Breast epithelium (tissue), 3 donors: ENCODE measurements at regions not wholly inside any gene's neighbourhood (a gene's known extent, or its start where the extent isn't known, plus 50 kb on each side); places are given as distances from the start of the nearest gene placed in this dataset.
"Not testable (repeated sequence)": the region's sequence is repeated elsewhere in the genome, so short reads cannot be mapped to it uniquely, and the experiment has no call there.

Experiments used
- POLR2A ChIP-seq: fragments of 450-650 bp; IDR thresholded peaks from one replicate; pipeline ENCODE4 v1.6.1; 2016; ENCODE audit warnings: antibody characterized with exemption, mild to moderate bottlenecking, moderate library complexity
- POLR2AphosphoS5 ChIP-seq, 3 donors: sonication (generic); formaldehyde crosslinking; IDR thresholded peaks; one replicate each; pipeline ENCODE4 v1.6.1; 2017; ENCODE audit warnings: antibody characterized with exemption in 3 of 3
- TF ChIP-seq, protein P1 (sequence below), 3 donors: fragments of 450-650 bp; IDR thresholded peaks; one replicate each; pipeline ENCODE4 v1.5.1; 2016 to 2017; ENCODE audit warnings: antibody characterized with exemption in 3 of 3, mild to moderate bottlenecking in 3 of 3, moderate library complexity in 3 of 3

DNA sequence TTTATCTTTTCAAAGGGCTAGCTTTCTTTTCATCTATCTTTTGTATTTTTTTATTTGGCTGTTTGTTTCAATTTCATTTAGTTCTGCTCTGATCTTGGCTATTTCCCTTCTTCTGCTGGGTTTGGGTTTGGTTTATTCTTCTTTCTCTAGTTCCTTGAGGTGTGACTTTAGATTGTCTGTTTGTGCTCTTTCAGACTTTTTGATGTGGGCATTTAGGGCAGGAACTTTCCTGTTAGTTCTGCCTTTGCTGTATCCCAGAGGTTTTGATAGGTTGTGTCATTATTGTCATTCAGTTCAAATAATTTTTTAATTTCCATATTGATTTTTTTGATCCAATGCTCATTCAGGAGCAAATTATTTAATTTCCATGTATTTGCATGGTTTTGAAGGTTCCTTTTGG lies 325.0 kb downstream of the PTPRC start:
- TF ChIP-seq, protein P1, sequence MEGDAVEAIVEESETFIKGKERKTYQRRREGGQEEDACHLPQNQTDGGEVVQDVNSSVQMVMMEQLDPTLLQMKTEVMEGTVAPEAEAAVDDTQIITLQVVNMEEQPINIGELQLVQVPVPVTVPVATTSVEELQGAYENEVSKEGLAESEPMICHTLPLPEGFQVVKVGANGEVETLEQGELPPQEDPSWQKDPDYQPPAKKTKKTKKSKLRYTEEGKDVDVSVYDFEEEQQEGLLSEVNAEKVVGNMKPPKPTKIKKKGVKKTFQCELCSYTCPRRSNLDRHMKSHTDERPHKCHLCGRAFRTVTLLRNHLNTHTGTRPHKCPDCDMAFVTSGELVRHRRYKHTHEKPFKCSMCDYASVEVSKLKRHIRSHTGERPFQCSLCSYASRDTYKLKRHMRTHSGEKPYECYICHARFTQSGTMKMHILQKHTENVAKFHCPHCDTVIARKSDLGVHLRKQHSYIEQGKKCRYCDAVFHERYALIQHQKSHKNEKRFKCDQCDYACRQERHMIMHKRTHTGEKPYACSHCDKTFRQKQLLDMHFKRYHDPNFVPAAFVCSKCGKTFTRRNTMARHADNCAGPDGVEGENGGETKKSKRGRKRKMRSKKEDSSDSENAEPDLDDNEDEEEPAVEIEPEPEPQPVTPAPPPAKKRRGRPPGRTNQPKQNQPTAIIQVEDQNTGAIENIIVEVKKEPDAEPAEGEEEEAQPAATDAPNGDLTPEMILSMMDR (IDR thresholded peaks at IDR 0.05): not testable (repeated sequence)
- TF ChIP-seq POLR2A; POLR2AphosphoS5 (IDR thresholded peaks at IDR 0.05): not testable (repeated sequence)
